IPS DF 6.9 (cell line): ENCODE measurements at regions not wholly inside any gene's neighbourhood (a gene's known extent, or its start where the extent isn't known, plus 50 kb on each side); places are given as distances from the start of the nearest gene placed in this dataset.

Experiments used
- DNase-seq: peaks from one replicate; pipeline ENCODE4 v3.0.0-alpha.2; 2013; ENCODE audit warnings: low read depth, low spot score
- H3K27ac ChIP-seq: one replicate; pipeline ENCODE4 v1.5.1; 2013; ENCODE audit warnings: low read length, control low read depth
- H3K27me3 ChIP-seq: 2 replicates; pipeline ENCODE4 v1.6.1; 2013; ENCODE audit warnings: mild to moderate bottlenecking, low read length; ENCODE audit not compliant: control insufficient read depth, insufficient read depth
- H3K36me3 ChIP-seq: 2 replicates; pipeline ENCODE4 v1.6.1; 2013; ENCODE audit warnings: low read length; ENCODE audit not compliant: control insufficient read depth, insufficient read depth
- H3K4me1 ChIP-seq: 2 replicates; pipeline ENCODE4 v1.6.1; 2013; ENCODE audit warnings: low read length; ENCODE audit not compliant: control insufficient read depth, insufficient read depth
- H3K4me3 ChIP-seq: 2 replicates; pipeline ENCODE4 v1.5.1; 2013; ENCODE audit warnings: mild to moderate bottlenecking, low read length
- H3K9me3 ChIP-seq: 2 replicates; pipeline ENCODE4 v1.6.1; 2013; ENCODE audit warnings: low read length, inconsistent platforms; ENCODE audit not compliant: control insufficient read depth, insufficient read depth
- WGBS: extraction: QIAGEN DNeasy Blood & Tissue Kit; methylation state at CpG from one replicate; pipeline ENCODE4 v1.1.7; 2013; ENCODE audit warnings: mixed read lengths, missing lambda C conversion rate; ENCODE audit not compliant: insufficient read length, insufficient coverage; 5-methylcytosine and 5-hydroxymethylcytosine counted together

GRCh38 chr14:103206836-103207387 lies 83.7 kb downstream of the TNFAIP2 start:
- no CpG with 5 or more reads among the region's 27 CpGs for WGBS
- H3K36me3 ChIP-seq = no peaks in the 10 kb centered on the region
- peaks cover 4% of the 10 kb centered on the region; the same call in 1 of the 2 replicates for H3K27me3 ChIP-seq
- 0 out of 2 replicates have a peak, but pooled peaks cover under 1% of the 10 kb centered on the region for H3K9me3 ChIP-seq
- H3K27ac ChIP-seq = no peak overlapping the region
- H3K4me3 ChIP-seq = peak overlapping the region; percentile 61; the same call in 1 of the 2 replicates
- DNase-seq = no peak
- H3K4me1 ChIP-seq = no peaks in the 10 kb centered on the region

- Histone ChIP-seq H3K9me3 (no peaks in the 10 kb centered on the region), H3K4me3 (peak overlapping the region; percentile 61), H3K36me3 (no peaks in the 10 kb centered on the region), H3K27ac (no peak overlapping the region), H3K27me3 (peaks cover 4% of the 10 kb centered on the region; the same call in 1 of the 2 replicates), H3K4me1 (no peaks in the 10 kb centered on the region)
- WGBS = no CpG with 5 or more reads among the region's 80 CpGs
- DNase-seq = no peak
These were observed 84.3 kb downstream of the TNFAIP2 start for GRCh38 chr14:103207388-103208072.

- Histone ChIP-seq H3K36me3 (no peaks in the 10 kb centered on the region), H3K27ac (no peak overlapping the region), H3K27me3 (peaks cover 4% of the 10 kb centered on the region; the same call in 1 of the 2 replicates), H3K4me3 (no peak overlapping the region), H3K9me3 (no peaks in the 10 kb centered on the region), H3K4me1 (no peaks in the 10 kb centered on the region)
- WGBS = no CpG with 5 or more reads among the region's 4 CpGs
- no peak for DNase-seq
These were observed 85.8 kb downstream of the TNFAIP2 start for GRCh38 chr14:103209054-103209453.

GRCh38 chr14:103209506-103209905 lies 86.2 kb downstream of the TNFAIP2 start:
- Histone ChIP-seq H3K4me1 (no peaks in the 10 kb centered on the region), H3K9me3 (no peaks in the 10 kb centered on the region), H3K27me3 (peaks cover 4% of the 10 kb centered on the region; the same call in 1 of the 2 replicates), H3K27ac (no peak overlapping the region), H3K4me3 (no peak overlapping the region), H3K36me3 (no peaks in the 10 kb centered on the region)
- no CpG with 5 or more reads among the region's 3 CpGs for WGBS
- no peak for DNase-seq

- DNase-seq = no peak
- Histone ChIP-seq H3K9me3 (no peaks in the 10 kb centered on the region), H3K4me1 (no peaks in the 10 kb centered on the region), H3K27ac (no peak overlapping the region), H3K27me3 (no peaks in the 10 kb centered on the region), H3K4me3 (no peak overlapping the region), H3K36me3 (no peaks in the 10 kb centered on the region)
- no CpG with 5 or more reads among the region's 2 CpGs for WGBS
These were observed 90.1 kb downstream of the TNFAIP2 start for GRCh38 chr14:103213331-103213730.

- no peaks in the 10 kb centered on the region for H3K4me1 ChIP-seq
- H3K27me3 ChIP-seq = no peaks in the 10 kb centered on the region; the same call in 1 of the 2 replicates
- H3K4me3 ChIP-seq = no peak overlapping the region
- no peak for DNase-seq
- no peak overlapping the region for H3K27ac ChIP-seq
- WGBS = no CpG with 5 or more reads among the region's 14 CpGs
- no peaks in the 10 kb centered on the region for H3K9me3 ChIP-seq
- H3K36me3 ChIP-seq = no peaks in the 10 kb centered on the region
These were observed 91.2 kb downstream of the TNFAIP2 start for GRCh38 chr14:103214461-103214958.

- WGBS = no CpG with 5 or more reads among the region's 10 CpGs
- Histone ChIP-seq H3K36me3 (no peaks in the 10 kb centered on the region), H3K4me3 (no peak overlapping the region), H3K27me3 (peaks cover 8% of the 10 kb centered on the region; the same call in 1 of the 2 replicates), H3K4me1 (no peaks in the 10 kb centered on the region), H3K27ac (no peak overlapping the region), H3K9me3 (no peaks in the 10 kb centered on the region)
- DNase-seq = no peak
These were observed 93.1 kb downstream of the TNFAIP2 start for GRCh38 chr14:103216399-103216798.

- no peaks in the 10 kb centered on the region; the same call in 1 of the 2 replicates for H3K36me3 ChIP-seq
- no peaks in the 10 kb centered on the region for H3K4me1 ChIP-seq
- H3K27me3 ChIP-seq = peaks cover 8% of the 10 kb centered on the region; the same call in 1 of the 2 replicates
- no peaks in the 10 kb centered on the region for H3K9me3 ChIP-seq
- no peak overlapping the region for H3K4me3 ChIP-seq
- H3K27ac ChIP-seq = no peak overlapping the region
- DNase-seq = no peak
- no CpG with 5 or more reads among the region's 5 CpGs for WGBS
These were observed 93.6 kb downstream of the TNFAIP2 start for GRCh38 chr14:103216857-103217256.

GRCh38 chr14:103217538-103217937 lies 94.3 kb downstream of the TNFAIP2 start:
- Histone ChIP-seq H3K4me1 (no peaks in the 10 kb centered on the region), H3K27me3 (peaks cover 8% of the 10 kb centered on the region; the same call in 1 of the 2 replicates), H3K9me3 (no peaks in the 10 kb centered on the region), H3K27ac (no peak overlapping the region), H3K4me3 (no peak overlapping the region), H3K36me3 (no peaks in the 10 kb centered on the region; the same call in 1 of the 2 replicates)
- no CpG with 5 or more reads among the region's 1 CpG for WGBS
- no peak for DNase-seq

GRCh38 chr14:103220134-103220981 lies 97.1 kb downstream of the TNFAIP2 start:
- Histone ChIP-seq H3K4me1 (0 out of 2 replicates have a peak, but pooled peaks cover 1% of the 10 kb centered on the region), H3K36me3 (no peaks in the 10 kb centered on the region; the same call in 1 of the 2 replicates), H3K9me3 (no peaks in the 10 kb centered on the region), H3K27ac (no peak overlapping the region), H3K27me3 (peaks cover 8% of the 10 kb centered on the region; the same call in 1 of the 2 replicates), H3K4me3 (peak overlapping the region; percentile 41; the same call in 1 of the 2 replicates)
- WGBS = no CpG with 5 or more reads among the region's 92 CpGs
- no peak for DNase-seq
